HG03460 (cell line): ENCODE measurements at regions not wholly inside any gene's neighbourhood (a gene's known extent, or its start where the extent isn't known, plus 50 kb on each side); places are given as distances from the start of the nearest gene placed in this dataset.
"Not testable (repeated sequence)": the region's sequence is repeated elsewhere in the genome, so short reads cannot be mapped to it uniquely, and the experiment has no call there.

Source experiments
- ATAC-seq: cut with Tn5 transposase; IDR thresholded peaks from one replicate; pipeline ENCODE4 v1.9.1; 2021; ENCODE audit not compliant: unreplicated experiment

DNA sequence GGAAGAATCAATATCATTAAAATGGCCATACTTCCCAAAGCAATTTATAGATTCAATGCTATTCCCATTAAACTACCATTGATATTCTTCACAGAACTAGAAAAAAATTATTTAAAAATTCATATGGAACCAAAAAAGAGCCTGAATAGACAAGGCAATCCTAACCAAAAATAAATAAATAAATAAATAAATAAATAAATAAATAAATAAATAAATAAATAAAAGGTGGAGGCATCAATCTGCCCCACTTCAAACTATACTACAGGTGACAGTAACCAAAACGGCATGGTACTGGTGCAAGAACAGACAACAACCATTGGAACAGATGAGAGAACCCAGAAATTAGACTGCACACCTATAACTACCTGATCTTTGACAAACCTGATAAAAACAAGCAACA lies 598.5 kb upstream of the GRM3 start:
- not testable (repeated sequence) for ATAC-seq

DNA sequence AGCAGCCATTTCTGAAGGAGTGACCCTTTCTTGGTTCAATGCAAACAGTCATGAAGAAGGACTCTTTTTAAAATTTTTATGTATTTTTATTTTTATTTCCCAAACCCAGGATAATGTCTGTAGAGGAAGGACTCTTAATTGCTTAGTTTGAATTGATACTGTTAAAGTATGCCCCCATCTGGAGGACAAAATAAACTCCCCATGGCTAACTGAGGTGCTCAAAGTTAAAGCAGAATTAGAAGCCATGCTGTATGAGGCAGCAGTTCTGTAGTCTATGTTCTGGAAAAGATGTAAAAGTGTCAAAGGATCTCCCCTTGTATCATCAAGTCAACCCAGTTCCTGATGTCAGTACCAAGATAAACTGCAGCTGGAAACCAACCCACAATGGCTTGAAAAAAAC lies 617.9 kb upstream of the GRM3 start:
- ATAC-seq = no peak

DNA sequence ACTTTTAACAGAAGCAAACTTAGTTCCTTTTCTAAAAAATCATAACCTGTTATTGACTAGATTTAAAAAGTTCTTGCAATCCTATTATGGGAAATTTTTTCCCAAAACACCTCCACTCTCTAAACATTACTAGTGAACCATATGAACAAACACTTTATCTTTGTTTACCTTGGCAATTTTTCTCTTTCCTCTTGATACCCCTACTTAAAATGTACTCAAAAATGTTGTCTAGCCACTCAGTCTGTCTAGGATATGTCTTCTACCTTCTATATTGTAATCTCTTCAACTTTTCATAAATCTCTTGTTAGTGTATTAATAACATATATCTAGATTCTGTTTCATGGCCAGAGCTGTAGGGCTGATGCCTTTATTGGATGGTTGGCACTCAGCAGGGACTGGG lies 630.0 kb upstream of the GRM3 start:
- no peak for ATAC-seq

DNA sequence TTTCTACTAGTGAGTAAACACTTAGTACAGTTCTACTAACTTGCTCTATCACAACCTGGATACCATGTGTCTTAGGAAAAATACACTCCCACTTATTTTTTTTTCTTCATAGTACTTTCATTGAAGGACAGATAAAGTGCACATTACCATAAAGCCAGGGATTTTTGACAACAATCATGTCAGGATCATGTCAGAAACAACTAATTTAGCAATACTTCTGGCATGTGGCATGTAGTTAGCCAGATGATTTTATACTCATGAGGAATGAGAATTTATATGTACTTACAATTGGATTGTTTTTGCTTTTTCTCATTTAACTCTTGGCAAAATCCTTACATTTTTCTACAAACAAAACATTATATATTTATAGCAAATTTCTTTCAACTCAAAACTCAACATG lies 630.7 kb upstream of the GRM3 start:
- ATAC-seq = no peak

DNA sequence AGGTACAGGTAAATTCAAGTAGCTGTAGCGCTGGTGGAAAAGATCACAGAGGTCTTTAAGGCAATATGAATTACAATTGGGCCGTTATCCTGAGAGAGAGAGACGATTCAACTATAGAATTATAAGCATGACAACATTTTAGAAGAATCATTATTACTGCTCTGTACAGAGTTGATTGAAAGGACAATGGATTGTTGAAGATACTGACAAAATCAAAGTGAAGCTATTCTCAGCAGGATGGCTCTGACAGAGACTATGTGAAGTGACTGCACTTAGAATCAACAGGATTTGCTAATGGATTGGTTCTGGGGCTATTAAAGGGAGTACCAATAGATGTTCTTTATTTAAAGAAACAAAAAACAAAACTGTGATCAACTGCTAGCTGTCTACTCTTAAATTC lies 634.8 kb upstream of the GRM3 start:
- no peak for ATAC-seq

DNA sequence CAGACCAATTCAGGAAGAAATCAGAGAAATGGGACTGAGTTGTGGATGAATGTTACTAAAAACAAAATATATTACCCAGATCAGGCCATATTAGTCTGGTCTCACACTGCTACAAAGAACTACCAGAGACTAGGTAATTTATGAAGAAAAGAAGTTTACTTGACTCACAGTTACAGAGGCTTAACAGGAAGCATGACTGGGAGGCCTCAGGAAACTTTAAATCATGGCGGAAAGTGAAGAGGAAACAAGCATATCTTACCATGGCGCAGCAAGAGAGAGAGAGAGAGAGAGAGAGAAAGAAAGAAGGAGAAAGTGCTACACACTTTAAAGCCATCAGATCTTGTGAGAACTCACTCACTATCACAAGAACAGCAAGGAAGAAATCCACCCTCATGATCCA lies 636.8 kb upstream of the GRM3 start:
- ATAC-seq = no peak

DNA sequence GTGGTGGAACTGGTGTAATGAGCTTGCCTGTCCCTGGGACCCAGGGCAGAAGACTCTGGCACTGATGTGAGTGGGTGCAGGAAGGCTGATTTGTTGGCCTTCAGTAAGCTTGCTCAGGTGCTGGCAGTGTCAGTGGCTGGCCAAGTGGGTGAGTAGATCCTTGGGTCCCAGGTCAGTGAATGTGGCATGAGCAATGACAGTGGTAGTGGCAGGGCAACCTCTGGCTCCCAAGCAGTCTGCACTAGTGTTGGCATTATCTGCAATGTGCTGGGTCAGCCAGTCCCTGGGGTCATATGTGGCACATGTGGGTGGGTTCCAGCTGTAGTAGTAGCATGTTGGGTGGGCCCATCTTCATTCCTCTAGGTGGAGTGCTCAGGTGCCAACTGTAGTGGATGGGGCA lies 640.9 kb upstream of the GRM3 start:
- no peak for ATAC-seq

DNA sequence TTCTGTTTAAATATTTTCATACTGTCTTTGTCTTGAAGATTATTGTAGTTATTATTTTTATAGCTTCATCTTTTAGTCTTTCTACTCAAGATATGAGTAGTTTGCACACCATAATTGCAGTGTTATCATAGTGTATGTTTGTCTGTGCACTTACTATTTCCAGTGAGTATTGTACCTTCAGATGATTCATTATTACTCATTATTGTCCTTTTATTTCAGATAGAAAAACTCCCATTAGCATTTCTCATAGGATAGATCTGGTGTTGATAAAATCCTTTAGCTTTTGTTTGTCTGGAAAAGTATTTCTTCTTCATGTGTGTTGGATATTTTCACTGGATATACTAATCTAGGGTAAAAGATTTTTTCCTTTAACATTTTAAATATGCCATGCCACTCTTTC lies 646.2 kb upstream of the GRM3 start:
- ATAC-seq = no peak

DNA sequence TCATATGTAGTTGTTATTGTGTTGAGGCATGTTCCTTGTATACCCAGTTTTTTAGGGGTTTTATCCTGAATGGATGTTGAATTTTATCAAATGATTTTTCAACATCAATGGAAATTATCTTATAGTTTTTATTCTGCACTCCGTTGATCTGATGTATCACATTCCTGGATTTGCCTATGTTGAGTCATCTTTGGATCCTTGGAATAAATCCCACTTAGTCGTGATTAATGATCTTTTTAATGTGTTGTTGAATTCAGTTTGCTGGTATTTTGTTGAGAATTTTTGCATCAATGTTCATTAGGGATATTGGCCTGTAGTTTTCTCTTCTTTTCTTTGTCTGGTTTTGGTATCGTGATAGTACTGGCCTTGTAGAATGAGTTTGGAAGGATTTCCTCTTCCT lies 648.6 kb upstream of the GRM3 start:
- no peak for ATAC-seq

DNA sequence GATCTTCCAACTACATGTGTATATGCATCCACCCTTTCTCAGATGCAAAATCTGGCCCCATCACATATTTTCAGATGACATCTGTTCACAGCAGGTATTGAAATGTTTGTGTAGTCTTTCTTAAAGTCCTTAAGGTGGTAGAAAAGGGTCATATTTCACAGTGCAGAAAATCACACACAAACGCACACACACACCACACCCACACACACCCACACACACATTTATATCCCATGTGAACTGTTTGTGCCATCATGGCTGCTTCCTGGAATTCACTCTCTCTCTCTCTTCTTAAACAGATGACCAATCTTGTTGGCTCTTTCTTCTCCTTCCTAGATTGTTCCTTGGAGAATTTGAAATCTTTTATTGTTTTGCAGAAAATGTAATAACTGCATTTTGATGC lies 663.0 kb upstream of the GRM3 start:
- ATAC-seq = no peak

DNA sequence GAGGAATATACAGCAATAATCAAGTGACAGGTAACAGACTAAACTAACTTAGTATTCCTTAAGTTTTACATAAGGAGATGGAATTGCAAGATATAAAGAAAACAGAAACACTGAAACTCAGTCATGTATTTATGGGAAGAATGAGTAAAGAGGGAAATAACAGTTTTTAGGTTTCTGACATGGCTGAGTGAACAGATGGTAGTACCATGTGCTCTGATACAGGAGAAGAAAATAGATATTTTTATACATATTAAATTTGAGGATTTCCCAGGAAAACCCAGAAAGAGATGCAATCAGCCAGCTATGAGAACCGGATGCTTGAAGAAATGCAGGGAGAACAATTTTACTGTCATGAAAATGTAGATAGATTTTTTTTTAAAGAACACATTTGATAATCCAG lies 669.5 kb upstream of the GRM3 start:
- ATAC-seq = no peak

DNA sequence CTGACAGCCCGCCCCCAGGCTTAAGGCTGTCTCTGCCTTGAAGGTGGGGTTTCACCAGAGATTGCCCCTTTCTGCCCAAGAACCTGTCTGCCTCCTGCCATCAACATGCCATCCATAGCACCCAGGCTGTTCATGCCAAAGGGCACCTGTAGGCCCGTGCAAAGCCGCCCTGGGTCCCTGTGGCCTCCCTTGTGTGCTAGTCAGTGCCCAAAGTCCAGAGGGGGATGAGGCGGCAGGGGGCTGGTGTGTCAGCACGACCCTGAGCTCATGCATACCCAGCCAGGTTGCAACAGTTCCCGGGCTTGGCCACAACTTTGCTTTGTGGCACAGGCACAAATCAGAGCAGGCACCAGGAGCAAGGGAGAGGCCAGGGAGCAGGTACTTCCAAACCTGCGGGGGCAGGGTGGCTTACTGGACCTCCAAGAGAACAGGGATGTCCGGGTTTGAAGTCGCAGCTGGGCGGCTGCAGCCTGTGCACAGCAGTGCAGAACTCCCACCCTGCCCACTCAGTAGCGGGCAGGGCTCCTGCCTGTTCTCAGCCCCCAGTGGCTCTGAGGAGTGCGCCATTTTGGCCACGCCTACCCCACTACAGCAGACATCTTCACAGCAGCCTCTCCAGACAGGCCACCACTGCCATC lies 671.1 kb upstream of the GRM3 start:
- no peak for ATAC-seq

DNA sequence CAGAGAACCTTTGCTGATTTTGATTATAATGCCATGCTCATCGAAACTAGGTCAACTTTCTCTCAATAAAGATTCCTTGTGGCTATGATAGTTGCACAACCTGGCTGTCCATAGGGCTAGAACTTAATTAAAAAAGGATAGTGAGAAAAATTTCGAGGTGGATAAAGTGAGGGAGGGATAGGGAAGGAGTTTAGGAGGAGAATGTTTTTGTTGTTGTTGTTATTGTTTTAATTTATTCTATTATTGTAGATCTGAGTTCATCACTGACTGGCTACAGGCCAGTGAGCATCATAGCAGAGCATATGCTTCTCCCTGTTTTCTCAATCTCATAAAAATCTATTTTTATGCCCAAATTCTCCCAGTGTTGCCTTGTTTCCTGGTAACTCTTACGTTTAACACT lies 688.7 kb upstream of the GRM3 start:
- no peak for ATAC-seq

DNA sequence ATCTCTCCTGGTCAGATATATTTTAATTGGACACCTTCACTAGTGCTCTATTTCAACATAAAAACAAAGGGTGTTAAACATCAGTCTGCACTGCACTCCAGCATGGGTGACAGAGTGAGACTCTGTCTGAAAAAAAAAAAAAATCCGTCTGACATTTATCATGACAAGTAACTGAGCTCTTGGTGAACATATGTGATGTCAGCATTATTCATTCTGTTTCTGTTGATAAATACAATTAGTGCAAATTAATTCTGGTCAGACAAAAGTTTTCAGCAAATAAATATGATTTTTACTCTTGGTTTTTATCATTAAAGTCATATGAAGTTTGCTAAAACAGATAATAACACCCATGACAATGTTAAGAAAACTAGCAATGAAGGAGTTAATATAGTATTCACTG lies 692.8 kb upstream of the GRM3 start:
- ATAC-seq = no peak

DNA sequence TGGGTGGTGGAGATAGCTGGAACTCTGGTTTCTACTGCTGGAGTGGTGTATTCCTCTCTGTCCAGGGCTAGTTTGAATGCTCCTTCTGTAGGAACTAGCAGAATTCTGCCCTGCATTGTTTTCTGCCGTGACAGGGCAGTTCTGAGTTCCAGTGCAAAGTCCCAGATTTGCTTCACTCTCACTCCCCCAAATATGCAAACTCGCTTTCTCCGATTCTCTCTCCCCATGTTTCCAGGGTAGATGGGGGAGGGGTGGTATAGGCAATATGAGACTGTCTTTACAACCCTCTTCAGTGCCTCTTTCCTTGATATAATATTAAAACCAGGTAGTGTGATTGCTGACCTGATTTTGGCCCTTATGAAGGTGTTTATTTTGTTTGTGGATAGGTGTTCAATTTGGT lies 693.3 kb upstream of the GRM3 start:
- no peak for ATAC-seq

DNA sequence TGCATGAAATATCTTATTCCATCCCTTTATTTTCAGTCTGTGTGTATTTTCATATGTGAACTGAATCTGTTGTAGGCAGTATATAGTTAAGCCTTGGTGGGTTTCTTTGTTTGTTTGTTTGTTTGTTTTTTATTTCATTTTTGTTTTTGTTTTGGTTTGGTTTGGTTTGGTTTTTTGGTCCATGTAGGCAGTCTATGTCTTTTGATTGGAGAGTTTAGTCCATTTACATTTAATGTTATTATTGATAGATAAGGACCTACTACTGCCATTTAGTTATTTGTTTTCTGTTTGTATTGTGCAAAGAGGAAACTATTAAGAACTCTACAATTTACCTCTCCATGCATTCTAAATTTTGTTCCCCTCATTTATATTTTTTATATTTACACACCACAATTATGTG lies 695.9 kb upstream of the GRM3 start:
- ATAC-seq = no peak

DNA sequence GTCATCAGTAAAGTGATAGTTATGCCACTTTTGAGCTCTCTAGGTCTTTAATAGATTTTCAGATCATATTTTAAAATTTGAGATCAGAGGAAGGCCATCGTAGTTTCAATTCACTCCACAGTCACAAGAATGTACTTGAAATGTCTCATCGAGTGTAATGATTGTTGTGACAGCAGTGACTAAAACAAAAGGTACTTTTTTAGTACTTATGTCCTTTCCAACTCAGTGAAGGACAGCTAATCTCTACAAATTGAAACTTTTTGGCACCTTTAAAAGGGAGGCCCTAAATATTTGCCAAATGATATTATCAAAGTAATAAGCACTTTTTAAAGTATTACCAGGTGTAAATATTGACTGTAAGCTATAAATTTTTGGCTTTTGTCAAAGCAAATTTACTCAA lies 702.9 kb upstream of the GRM3 start:
- no peak for ATAC-seq

DNA sequence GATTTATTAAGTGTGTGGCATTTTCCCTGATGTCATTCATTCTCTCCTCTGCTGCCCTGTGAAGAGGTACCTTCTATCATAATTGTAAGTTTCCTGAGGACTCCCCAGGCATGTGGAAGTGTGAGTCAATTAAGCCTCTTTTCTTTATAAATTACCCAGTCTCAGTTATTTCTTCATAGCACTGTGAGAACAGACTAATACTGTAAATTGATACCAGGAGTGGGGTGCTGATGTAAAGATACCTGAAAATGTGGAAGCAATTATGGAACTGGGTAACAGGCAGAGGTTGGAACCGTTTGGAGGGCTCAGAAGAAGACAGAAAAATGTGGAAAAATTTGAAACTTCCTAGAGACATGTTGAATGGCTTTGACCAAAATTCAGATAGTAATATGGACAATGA lies 711.8 kb upstream of the GRM3 start:
- ATAC-seq = no peak

DNA sequence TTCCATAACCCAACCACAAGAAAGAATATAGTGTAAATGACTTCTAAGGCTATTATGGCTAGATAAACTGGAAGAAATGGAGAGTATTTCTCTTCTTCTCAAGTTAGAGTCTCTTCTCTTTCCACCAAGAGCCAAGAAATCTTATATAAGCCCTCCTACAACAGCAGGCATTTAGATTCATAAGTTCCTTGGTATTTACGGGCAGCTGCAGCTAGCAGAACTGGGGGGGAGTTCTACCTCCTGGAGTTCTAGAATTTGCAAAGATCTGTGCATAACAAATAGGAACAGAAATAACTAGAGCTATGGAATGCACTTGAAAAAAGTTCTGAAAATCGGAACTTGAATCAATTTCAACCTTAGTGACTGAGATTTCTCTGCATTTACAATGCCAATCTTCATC lies 715.2 kb upstream of the GRM3 start:
- ATAC-seq = no peak

DNA sequence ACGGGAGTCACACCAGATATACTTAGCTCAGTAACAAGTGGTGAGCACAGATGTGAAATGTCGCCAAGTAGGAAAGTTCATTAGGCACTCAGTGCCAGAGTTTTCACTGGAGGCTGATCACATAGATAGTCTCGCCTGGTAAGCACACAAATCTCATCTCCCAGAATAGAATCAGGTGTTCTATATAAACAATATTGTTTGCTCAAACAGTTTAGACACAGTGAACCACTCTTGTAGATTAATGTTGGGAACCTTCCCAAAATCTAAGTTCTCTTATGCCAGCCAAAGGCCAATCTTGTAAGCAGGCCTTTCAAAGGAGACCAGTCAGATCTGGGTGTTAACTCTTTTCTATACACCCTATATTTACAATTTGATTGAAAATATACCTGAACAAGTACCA lies 716.5 kb upstream of the GRM3 start:
- no peak for ATAC-seq

DNA sequence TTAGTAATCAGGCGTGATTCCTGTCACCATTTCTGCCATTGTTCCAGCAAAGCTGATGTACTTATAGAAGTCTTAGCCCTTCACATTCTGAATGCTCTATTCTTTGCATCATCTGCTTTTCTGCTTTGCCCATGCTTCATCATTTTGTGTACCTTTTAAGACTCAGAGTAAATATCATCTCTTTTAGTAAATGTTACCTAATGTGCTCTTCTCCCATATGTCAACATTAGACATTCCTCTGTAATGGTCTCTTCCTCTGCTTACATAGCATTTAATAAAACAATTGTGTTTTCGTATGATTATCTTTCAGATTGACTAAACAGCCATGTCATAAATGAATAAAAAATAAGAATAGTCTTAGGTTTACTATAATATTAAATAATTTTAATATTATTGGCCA lies 719.6 kb upstream of the GRM3 start:
- ATAC-seq = no peak

DNA sequence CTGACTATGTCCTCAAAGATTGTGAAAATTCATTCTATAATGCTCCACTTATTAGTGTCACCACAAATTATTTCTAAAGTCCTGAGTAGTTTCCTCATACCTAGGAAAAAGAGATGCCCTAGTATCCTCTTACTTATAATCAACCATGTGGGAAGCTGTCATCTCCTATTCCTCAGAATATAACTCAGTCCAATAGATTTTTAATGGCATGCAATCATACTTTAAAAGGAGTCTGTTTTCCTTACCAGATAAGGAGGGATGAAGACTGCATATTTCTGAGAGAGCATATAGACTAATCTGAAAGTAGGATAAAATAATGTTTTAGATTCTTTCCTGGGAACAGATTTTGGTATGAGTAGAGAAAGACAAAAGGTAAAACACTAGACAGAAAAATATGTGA lies 727.7 kb upstream of the GRM3 start:
- ATAC-seq = no peak

DNA sequence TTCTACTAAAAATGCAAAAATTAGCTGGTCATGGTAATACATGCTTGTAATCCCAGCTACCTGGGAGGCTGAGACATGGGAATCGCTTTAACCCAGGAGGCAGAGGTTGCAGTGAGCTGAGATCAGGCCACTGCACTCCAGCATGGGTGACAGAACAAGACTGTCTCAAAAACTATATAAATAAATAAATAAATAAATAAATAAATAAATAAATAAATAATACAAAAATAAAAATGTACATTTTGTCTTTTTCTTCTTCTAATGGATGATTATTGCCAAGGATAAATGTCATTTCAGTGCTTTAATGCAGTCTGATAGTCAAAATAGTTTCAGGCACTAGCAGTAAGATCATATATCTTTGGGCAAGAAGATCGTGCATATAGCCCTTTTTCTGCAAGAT lies 727.6 kb upstream of the SEMA3D start:
- no peak for ATAC-seq

DNA sequence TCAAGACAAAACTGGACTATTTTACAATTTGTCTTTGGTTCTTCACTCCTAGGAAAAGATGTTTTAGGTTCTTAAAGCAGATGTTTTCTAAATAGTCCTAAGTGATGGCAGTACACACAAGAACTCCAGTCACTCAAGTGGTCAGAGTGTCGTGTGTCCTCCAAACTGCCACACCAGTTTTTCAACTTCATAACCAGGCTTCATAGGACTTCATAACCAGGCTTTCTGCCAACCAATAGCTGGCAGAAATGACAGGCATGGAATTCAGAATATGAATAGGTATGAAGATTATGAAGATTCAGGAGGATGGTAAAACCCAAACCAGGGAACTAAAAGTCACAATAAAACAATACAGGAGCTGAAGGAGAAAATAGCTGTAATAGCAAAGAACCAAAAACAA lies 721.2 kb upstream of the SEMA3D start:
- no peak for ATAC-seq
